ENCODE measurements at regions not wholly inside any gene's neighbourhood (a gene's known extent, or its start where the extent isn't known, plus 50 kb on each side); places are given as distances from the start of the nearest gene placed in this dataset.
A peak's percentile ranks its signal among the peaks of the same experiment; 100 is the strongest.

GRCh38 chr7:424961-425793 lies 94.5 kb downstream of the PDGFA start:
- DNase-seq = no peak

DNA sequence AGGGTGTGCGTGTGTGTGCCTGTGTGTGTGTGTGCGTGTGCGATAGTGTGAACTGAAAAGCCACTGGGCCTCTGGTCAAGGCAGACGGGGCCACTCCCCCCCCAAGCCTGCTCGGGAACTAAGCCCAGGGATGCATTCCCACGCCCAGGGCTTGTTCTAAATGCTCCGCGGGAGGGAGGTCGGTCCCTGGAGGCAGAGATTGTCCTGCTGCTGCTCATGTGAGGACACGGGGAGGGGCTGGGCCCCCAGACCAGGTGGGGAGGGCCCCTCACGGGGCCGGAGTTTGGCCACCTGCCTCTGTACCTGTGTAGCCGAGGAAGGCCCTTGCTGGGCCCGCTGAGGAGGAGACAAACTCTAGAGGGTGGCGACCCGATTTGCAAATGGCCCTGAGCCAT lies 93.9 kb downstream of the PDGFA start:
- DNase-seq = no peak

DNA sequence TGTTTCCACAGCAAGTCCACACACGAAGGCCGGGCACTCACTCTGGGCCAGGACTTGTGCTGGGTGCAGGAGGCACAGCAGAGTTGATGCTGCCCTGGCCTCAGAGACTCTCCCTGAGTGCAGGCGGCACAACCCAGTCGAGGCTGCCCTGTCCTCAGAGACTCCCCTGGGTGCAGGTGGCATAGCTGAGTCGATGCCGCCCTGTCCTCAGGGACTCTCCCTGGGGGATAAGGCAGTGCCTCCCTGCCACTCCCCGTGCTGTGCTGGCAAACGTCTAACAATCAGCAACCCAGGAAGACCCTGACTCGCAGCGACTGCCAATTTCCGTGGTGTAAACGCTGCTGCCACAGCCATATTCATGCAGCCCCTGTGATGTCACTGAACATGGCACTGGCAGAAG lies 93.1 kb downstream of the PDGFA start:
- no peak for DNase-seq

- DNase-seq = no peak
Observed at GRCh38 chr7:427506-428103, 92.0 kb downstream of the PDGFA start.

DNA sequence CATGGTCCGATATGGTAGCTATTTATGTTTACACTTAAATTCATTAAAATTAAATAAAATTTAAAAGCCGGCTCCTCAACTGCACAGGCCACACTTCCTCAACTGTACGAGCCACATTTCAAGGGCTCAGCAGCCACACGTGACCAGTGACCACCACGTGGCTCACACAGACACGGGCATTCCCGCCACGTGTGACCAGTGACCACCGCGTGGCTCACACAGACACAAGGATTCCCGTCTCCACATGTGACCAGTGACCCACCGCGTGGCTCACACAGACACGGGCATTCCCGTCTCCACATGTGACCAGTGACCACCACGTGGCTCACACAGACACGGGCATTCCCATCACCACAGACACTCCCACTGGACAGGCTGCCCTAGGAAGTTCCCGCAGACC lies 91.3 kb downstream of the PDGFA start:
- DNase-seq = no peak

GRCh38 chr7:428927-429827 lies 90.5 kb downstream of the PDGFA start:
- DNase-seq = no peak

- no peak for DNase-seq
Observed at GRCh38 chr7:429828-430180, 89.8 kb downstream of the PDGFA start.

DNA sequence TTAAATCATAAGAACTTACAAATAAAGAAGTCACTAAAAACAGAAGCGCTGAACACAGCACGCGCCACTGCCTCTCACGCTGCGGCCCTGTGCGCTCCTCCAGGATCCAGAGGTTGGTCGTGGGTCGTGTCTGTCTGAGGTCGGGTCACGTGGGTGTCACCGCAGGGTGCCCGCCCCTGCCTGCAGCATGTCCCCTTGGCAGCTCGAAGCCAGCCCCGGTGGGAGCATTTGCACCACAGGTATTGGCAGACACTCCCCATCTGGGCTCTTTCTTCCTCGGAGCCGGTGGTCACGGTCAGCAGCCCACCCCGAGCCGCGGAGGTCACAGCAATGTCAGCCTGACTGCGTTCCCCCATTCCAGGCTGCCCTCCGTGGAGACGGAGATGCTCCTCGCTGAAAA lies 88.6 kb downstream of the PDGFA start:
- no peak for DNase-seq

DNA sequence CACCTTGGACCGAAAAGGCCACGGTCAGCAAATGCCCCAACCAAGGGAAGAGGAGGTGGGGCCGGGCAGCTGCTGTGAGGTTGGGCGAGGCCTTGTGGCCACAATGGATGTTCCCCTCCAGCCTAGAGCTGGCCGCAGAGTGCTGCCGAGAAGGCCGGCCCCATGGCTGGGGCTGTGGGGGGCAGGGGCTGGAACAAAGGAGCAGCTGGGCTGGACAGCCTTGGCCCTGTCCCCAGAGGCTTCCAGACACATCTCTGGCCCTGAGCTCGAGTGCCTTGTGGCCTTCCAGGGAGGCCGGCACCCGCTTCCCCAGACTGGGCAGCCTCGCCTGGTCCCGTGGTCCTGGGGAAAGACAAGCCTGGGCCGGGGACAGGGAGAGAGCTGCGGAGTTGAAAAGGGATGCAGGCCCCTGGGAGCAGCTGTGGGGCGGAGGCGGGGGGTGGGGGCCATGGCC lies 88.0 kb downstream of the PDGFA start:
- no peak for DNase-seq

GRCh38 chr7:432256-432655 lies 87.4 kb downstream of the PDGFA start:
- no peak for DNase-seq

DNA sequence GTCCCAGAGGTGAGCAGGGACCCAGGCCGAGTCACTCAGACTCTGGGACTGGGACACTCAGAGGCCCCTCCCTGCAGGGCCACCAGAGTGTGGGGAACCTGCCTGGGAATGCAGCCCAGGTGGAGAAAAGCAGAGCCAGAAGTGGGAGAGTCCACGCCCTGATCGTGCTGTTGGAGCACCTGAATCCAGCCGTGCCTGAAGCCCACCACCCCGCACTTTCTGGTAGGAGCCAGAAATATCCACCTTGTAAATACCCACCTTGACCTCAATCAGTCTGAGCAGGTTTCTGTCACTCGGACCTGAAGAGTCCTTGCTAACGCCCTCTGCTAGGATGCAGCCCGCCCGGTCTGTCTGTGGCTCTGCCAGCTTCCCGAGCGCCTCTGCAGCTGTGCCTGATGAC lies 86.7 kb downstream of the PDGFA start:
- no peak for DNase-seq

- DNase-seq = no peak
Observed at GRCh38 chr7:433558-433957, 86.1 kb downstream of the PDGFA start.

DNA sequence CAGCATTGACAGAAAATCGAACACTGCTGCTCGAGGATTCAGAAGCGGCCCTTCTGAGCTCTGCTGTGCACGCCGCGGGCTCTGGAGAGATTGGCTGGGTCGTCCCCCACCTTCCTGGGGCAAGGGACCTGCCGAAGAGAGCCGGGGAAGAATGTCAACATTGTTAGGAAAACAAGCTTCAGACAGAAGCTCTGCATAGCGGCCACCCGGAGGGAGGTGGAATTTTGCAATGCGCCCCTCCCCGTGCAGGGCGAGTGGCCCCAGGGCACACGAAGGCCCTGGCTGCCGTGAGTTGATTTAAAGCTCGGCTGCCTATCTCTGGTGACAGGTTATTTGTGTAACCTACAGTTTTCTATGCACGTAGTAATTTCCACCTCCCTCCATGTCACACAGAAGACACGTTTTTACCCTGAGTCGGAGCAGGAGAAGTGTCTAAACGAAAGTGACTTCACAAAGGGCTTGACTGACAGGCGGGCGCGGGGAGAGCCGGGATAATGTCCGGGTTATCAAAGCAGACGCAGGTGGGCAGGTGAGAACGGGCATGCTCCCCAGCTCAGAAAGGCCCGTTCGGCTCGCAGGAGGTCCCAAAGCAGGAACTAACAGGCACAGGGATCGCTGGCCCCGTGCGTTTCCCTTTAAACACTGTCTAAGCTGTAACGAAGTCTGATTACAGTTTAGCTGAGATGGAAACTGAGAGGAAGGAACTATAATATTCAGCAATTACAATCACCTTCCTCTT lies 84.6 kb downstream of the PDGFA start:
- peak; percentile 16 for DNase-seq

DNA sequence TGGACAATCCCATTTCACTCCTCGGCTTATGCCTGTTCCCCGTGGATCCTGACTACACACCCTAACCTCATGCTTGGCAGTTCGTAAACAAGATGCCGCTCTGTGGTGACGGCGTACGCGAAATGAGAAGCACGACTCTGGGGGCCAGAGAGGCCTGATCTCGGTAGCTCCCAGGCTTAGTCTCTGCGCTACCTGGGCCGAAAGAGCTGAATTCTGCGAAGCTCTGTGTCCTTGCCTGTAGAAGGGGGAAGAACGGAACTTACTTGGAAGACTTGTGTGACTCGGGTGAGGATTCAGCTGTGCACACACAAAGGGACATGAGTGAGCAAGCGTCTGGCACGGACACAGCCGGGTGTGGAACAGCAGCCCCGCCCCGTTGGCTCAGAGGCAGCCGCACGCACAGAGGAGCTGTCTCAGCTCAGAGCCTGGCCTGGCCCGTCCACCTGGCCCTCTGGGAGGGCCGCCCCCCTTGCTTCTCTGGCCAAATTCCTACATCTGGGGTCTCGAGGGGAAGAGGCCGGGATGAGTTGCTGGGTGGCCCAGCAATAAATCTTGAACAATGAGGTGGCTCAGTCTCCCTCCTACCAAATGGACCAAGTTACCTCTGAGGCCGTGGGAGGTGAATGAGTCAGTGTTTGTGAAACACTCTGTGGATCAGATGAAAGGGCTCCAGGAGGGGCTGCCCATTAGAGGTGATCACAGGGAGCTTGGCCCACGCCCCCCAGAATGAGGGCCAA lies 83.8 kb downstream of the PDGFA start:
- peak; percentile 7 for DNase-seq

- DNase-seq = no peak
Observed at GRCh38 chr7:436367-437128, 83.1 kb downstream of the PDGFA start.

- DNase-seq = no peak
Observed at GRCh38 chr7:437329-438251, 82.1 kb downstream of the PDGFA start.

DNA sequence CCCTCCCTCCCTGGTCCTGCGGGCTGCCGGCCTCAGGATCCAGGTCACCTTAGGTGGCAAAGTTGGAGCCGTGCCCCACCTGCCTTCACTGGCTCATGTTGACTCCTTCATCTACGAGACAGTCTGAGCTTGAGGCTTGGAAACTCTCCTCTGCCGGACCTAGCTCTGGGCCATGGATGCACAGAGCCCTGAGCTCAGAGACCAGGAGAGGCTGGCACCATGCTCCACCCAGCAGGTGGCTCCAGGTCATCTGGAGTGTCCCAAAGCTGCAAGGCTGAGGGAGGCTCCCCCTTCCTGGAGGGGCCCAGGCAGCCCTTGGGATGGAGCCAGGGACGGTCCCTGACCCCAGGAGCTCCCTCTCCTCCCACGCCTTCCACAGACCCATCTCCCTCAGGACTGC lies 81.3 kb downstream of the PDGFA start:
- DNase-seq = no peak

DNA sequence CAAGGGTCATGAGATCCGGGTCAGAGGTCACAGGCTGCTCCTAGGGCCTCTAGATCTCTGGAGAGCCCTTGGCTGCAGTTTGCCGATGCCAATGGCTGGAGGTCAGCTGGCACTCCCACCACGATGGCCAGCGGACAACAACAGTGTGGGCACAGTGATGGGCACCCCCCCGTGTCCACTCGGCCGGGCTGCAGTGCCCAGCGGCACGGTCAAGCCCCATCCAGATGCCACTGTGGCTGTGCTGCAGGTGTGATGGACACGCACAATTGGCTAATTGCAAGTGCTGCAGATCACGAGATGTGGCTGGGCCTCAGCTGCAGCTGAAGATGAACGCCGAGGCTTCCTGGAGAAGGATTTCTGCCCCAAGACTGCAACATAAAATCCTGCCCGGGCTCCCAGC lies 80.7 kb downstream of the PDGFA start:
- no peak for DNase-seq

- DNase-seq = no peak
Observed at GRCh38 chr7:440059-440749, 79.4 kb downstream of the PDGFA start.
